HCT116 (cell line): ENCODE measurements at regions not wholly inside any gene's neighbourhood (a gene's known extent, or its start where the extent isn't known, plus 50 kb on each side); places are given as distances from the start of the nearest gene placed in this dataset.
"Not testable (repeated sequence)": the region's sequence is repeated elsewhere in the genome, so short reads cannot be mapped to it uniquely, and the experiment has no call there.

Source experiments
- CBX3 ChIP-seq: IDR thresholded peaks from 2 replicates; pipeline ENCODE4 v1.6.1; 2012; ENCODE audit warnings: low read depth
- CTCF ChIP-seq, 3 experiments: fragments of 200-600 bp in 1 of 3; sonication (generic) in 1 of 3; IDR thresholded peaks in 2 of 3; conservative IDR thresholded peaks in 1 of 3; 2 replicates each; pipeline ENCODE4 v1.5.1; 2012 to 2017; ENCODE audit warnings: low read depth in 2 of 3, low read length in 2 of 3, antibody characterized with exemption in 1 of 3, borderline replicate concordance in 1 of 3, control low read depth in 1 of 3, mild to moderate bottlenecking in 1 of 3, mixed read lengths in 1 of 3, mixed run types in 1 of 3, moderate library complexity in 1 of 3; ENCODE audit not compliant: insufficient read depth in 1 of 3
- EZH2 ChIP-seq: fragments of 200-600 bp; sonication (generic); IDR thresholded peaks from 2 replicates; pipeline ENCODE4 v1.6.1; 2017; ENCODE audit warnings: antibody characterized with exemption, mixed run types
- FOSL1 ChIP-seq: IDR thresholded peaks from 2 replicates; pipeline ENCODE4 v1.6.1; 2012; ENCODE audit warnings: low read depth
- POLR2A ChIP-seq: IDR thresholded peaks from 2 replicates; pipeline ENCODE4 v1.7.0; 2011; ENCODE audit warnings: borderline replicate concordance; ENCODE audit not compliant: insufficient read depth, insufficient read length; ENCODE audit errors: extremely low read depth
- POLR2AphosphoS5 ChIP-seq: IDR thresholded peaks from 2 replicates; pipeline ENCODE4 v1.6.1; 2011; ENCODE audit warnings: mild to moderate bottlenecking, low read depth, low read length, moderate library complexity
- SRF ChIP-seq: IDR thresholded peaks from 2 replicates; pipeline ENCODE4 v1.6.1; 2012; ENCODE audit warnings: low read depth
- YY1 ChIP-seq: IDR thresholded peaks from 2 replicates; pipeline ENCODE4 v1.6.1; 2011; ENCODE audit warnings: low read length, low read depth, moderate library complexity, mild to moderate bottlenecking; ENCODE audit not compliant: insufficient replicate concordance; ENCODE audit errors: extremely low read depth
- ZNF274 ChIP-seq: fragments of 200-500 bp; sonication (Bioruptor generic); IDR thresholded peaks from 2 replicates; pipeline ENCODE4 v1.6.1; 2014; ENCODE audit warnings: mild to moderate bottlenecking, low read depth, low read length, inconsistent platforms

GRCh38 chrX:64565348-64565747 is 170.1 kb upstream of the MTMR8 start:
- not testable (repeated sequence) for TF ChIP-seq SRF; POLR2AphosphoS5; YY1; CTCF (IDR thresholded peaks at IDR 0.05 in 2 of 3, conservative IDR thresholded peaks at IDR 0.05 in 1 of 3; ENCODE audit: borderline replicate concordance in 1 of 3, insufficient read depth in 1 of 3, low read depth in 2 of 3, low read length in 2 of 3); EZH2; ZNF274; POLR2A; FOSL1; CBX3
